ENCODE measurements at regions not wholly inside any gene's neighbourhood (a gene's known extent, or its start where the extent isn't known, plus 50 kb on each side); places are given as distances from the start of the nearest gene placed in this dataset.

- Histone ChIP-seq H3K27me3 (ENCODE audit: control insufficient read depth in 5 of 5, insufficient read depth in 4 of 5, low read length in 5 of 5) (no peaks in the 10 kb centered on the region), H3K4me1 (ENCODE audit: control insufficient read depth in 5 of 5, insufficient read depth in 5 of 5, low read length in 5 of 5) (no peaks in the 10 kb centered on the region), H3K36me3 (ENCODE audit: control insufficient read depth in 5 of 5, insufficient read depth in 5 of 5, low read length in 5 of 5) (no peaks in the 10 kb centered on the region), H3K27ac (ENCODE audit: low read depth, low read length) (no peak overlapping the region), H3K9me3 (ENCODE audit: control insufficient read depth in 5 of 5, low read length in 5 of 5) (no peaks in the 10 kb centered on the region), H3K4me3 (ENCODE audit: low read depth in 1 of 5, low read length in 5 of 5) (no peak overlapping the region), H3K9ac (ENCODE audit: low read length in 5 of 5) (no peak overlapping the region)
These were observed 313.6 kb downstream of the HHIPL2 start for GRCh38 chr1:222234351-222234750.

DNA sequence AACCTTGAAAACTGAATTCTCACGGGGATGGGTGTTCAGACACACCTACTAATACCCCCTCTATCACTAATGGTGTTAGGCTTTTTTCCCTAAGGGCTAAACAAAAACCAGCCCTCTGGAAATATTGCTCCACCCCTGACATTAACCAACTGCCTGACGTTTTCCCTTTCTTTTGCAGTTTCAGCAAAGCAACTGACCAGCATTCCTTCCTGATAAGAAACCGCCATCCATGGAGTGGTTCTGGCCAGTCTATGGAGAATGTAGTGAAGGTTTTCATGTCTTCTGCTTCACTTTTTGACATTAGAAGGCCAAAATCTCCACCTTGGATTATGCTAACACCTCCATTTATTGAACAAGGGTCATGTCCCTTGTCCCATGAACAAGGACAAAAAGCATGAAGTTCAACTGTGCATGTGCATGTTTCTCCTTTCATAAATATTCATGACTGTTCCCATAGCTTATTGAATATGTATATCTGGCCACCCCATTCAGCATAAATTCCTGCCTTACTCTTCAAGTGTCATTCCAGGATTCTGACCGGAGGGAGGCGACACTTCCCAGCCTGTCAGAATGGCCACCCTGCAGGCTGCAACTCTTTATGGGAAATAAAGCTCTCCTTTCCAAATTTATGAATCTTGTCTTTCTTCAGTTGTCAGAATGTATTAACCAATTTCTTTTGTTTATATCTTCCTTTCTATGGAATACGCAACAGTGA, 314.3 kb downstream of the HHIPL2 start:
- H3K9me3 ChIP-seq (ENCODE audit: control insufficient read depth in 5 of 5, low read length in 5 of 5): no peaks in the 10 kb centered on the region
- no peaks in the 10 kb centered on the region for H3K27me3 ChIP-seq (ENCODE audit: control insufficient read depth in 5 of 5, insufficient read depth in 4 of 5, low read length in 5 of 5)
- no peak overlapping the region for H3K9ac ChIP-seq (ENCODE audit: low read length in 5 of 5)
- no peak overlapping the region for H3K27ac ChIP-seq (ENCODE audit: low read depth, low read length)
- H3K4me1 ChIP-seq (ENCODE audit: control insufficient read depth in 5 of 5, insufficient read depth in 5 of 5, low read length in 5 of 5): no peaks in the 10 kb centered on the region
- H3K36me3 ChIP-seq (ENCODE audit: control insufficient read depth in 5 of 5, insufficient read depth in 5 of 5, low read length in 5 of 5): no peaks in the 10 kb centered on the region
- H3K4me3 ChIP-seq (ENCODE audit: low read depth in 1 of 5, low read length in 5 of 5): no peak overlapping the region

DNA sequence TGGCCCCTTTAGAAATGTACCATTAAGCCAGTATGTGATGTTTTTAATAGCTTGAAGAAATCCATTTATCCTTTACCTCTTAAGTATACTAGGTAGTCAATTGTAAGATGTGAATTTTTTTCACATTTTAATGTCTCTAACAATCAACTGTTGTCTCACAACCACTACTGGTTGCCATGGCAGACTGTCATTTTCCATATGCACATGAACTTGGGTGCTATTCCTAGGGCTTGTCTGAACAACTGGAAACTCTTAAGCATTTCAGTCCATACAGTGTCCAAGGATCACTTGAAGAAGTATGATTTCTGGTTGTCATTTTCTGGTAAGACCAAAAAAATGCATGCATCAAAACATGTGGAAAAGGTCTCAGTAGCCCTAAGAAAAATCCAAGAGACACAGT, 315.1 kb downstream of the HHIPL2 start:
- H3K36me3 ChIP-seq (ENCODE audit: control insufficient read depth in 5 of 5, insufficient read depth in 5 of 5, low read length in 5 of 5): no peaks in the 10 kb centered on the region
- H3K9ac ChIP-seq (ENCODE audit: low read length in 5 of 5): no peak overlapping the region
- H3K9me3 ChIP-seq (ENCODE audit: control insufficient read depth in 5 of 5, low read length in 5 of 5): no peaks in the 10 kb centered on the region
- no peak overlapping the region for H3K27ac ChIP-seq (ENCODE audit: low read depth, low read length)
- H3K4me1 ChIP-seq (ENCODE audit: control insufficient read depth in 5 of 5, insufficient read depth in 5 of 5, low read length in 5 of 5): no peaks in the 10 kb centered on the region
- no peak overlapping the region for H3K4me3 ChIP-seq (ENCODE audit: low read depth in 1 of 5, low read length in 5 of 5)
- H3K27me3 ChIP-seq (ENCODE audit: control insufficient read depth in 5 of 5, insufficient read depth in 4 of 5, low read length in 5 of 5): no peaks in the 10 kb centered on the region

- Histone ChIP-seq H3K36me3 (ENCODE audit: control insufficient read depth in 5 of 5, insufficient read depth in 5 of 5, low read length in 5 of 5) (no peaks in the 10 kb centered on the region), H3K27ac (ENCODE audit: low read depth, low read length) (no peak overlapping the region), H3K4me1 (ENCODE audit: control insufficient read depth in 5 of 5, insufficient read depth in 5 of 5, low read length in 5 of 5) (peaks cover 0 to 3% (median 0%) of the 10 kb centered on the region in 5 donors), H3K9ac (ENCODE audit: low read length in 5 of 5) (no peak overlapping the region), H3K9me3 (ENCODE audit: control insufficient read depth in 5 of 5, low read length in 5 of 5) (peaks cover 0 to 2% (median 0%) of the 10 kb centered on the region in 5 donors), H3K27me3 (ENCODE audit: control insufficient read depth in 5 of 5, insufficient read depth in 4 of 5, low read length in 5 of 5) (no peaks in the 10 kb centered on the region), H3K4me3 (ENCODE audit: low read depth in 1 of 5, low read length in 5 of 5) (no peak overlapping the region)
These were observed 318.1 kb downstream of the HHIPL2 start for GRCh38 chr1:222229672-222230312.

DNA sequence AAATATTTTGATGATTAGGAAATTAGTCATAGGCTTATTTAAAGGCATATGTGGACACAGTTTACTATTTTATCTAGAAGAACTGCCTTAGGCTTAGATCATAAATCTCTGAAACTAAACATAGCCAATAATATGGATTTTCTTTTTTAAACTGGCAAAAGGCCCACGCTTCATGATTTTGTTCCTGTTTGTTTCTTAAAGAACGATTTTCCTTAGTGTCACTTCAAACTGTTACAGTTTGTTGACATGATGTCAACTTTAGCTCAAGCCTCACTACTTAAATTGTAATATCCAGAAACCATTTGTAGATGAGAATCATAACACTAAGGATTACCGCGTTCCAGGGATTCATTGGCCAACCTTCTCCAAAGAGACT, 322.6 kb downstream of the HHIPL2 start:
- Histone ChIP-seq H3K4me1 (ENCODE audit: control insufficient read depth in 5 of 5, insufficient read depth in 5 of 5, low read length in 5 of 5) (peaks cover 0 to 3% (median 0%) of the 10 kb centered on the region in 5 donors), H3K36me3 (ENCODE audit: control insufficient read depth in 5 of 5, insufficient read depth in 5 of 5, low read length in 5 of 5) (no peaks in the 10 kb centered on the region), H3K4me3 (ENCODE audit: low read depth in 1 of 5, low read length in 5 of 5) (no peak overlapping the region), H3K27me3 (ENCODE audit: control insufficient read depth in 5 of 5, insufficient read depth in 4 of 5, low read length in 5 of 5) (no peaks in the 10 kb centered on the region), H3K9me3 (ENCODE audit: control insufficient read depth in 5 of 5, low read length in 5 of 5) (peaks cover 0 to 2% (median 0%) of the 10 kb centered on the region in 5 donors), H3K27ac (ENCODE audit: low read depth, low read length) (no peak overlapping the region), H3K9ac (ENCODE audit: low read length in 5 of 5) (no peak overlapping the region)

DNA sequence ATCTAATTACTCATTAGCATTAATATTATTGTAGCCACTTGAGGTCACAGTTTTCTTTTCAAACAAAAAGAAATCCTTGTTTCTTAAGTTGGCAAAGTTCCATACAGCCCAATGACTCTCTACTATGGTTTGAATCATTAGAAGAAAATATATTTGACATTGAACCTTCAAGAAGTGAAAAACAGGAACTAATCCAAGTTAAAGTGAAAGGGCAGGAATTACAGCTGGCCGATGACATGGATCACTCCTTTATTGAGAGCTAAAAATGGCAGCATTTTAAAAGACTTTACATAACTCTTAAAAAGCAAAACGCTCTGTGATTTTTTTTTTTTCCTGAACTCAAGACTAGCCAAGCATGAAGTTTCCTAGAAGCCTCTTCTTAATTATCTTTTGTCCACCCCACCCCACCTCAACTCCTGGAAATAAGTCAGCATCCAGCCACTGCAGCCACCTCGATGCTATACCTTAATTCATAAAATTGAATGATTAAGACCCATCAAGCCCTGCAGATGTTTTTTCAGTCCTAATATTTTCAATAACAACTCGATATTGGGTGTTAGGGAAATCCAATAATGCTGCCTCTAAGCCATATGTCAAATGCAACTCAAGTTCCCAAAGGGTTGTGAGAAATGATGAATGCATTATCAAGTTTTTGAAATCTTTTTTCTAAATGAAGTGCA, 323.1 kb downstream of the HHIPL2 start:
- H3K36me3 ChIP-seq (ENCODE audit: control insufficient read depth in 5 of 5, insufficient read depth in 5 of 5, low read length in 5 of 5): no peaks in the 10 kb centered on the region
- peaks cover 0 to 2% (median 0%) of the 10 kb centered on the region in 5 donors for H3K9me3 ChIP-seq (ENCODE audit: control insufficient read depth in 5 of 5, low read length in 5 of 5)
- peaks cover 0 to 3% (median 0%) of the 10 kb centered on the region in 5 donors for H3K4me1 ChIP-seq (ENCODE audit: control insufficient read depth in 5 of 5, insufficient read depth in 5 of 5, low read length in 5 of 5)
- no peak overlapping the region for H3K4me3 ChIP-seq (ENCODE audit: low read depth in 1 of 5, low read length in 5 of 5)
- H3K9ac ChIP-seq (ENCODE audit: low read length in 5 of 5): no peak overlapping the region
- H3K27ac ChIP-seq (ENCODE audit: low read depth, low read length): no peak overlapping the region
- H3K27me3 ChIP-seq (ENCODE audit: control insufficient read depth in 5 of 5, insufficient read depth in 4 of 5, low read length in 5 of 5): no peaks in the 10 kb centered on the region

DNA sequence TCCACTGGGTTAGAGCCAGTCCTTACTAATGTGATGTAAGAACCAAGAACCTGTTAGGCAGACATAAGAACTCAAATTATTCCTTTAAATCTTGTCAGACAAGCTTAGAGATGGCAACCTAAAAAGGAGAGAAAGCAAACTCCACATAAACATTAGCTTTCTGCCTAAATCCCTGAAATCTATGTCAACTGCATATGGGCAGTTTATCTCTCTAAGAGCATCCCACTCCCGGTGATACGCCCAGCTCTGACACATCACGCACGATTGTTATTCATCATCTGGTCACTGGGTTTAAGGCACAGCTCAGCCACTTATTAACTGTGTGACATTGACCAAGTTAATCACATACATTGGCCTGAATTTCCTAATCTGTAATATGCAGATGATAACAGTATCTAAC, 323.7 kb downstream of the HHIPL2 start:
- no peak overlapping the region for H3K27ac ChIP-seq (ENCODE audit: low read depth, low read length)

GRCh38 chr1:222223010-222223409, 324.9 kb downstream of the HHIPL2 start:
- Histone ChIP-seq H3K27me3 (ENCODE audit: control insufficient read depth in 5 of 5, insufficient read depth in 4 of 5, low read length in 5 of 5) (no peaks in the 10 kb centered on the region), H3K27ac (ENCODE audit: low read depth, low read length) (no peak overlapping the region), H3K9me3 (ENCODE audit: control insufficient read depth in 5 of 5, low read length in 5 of 5) (peaks cover 0 to 2% (median 0%) of the 10 kb centered on the region in 5 donors), H3K36me3 (ENCODE audit: control insufficient read depth in 5 of 5, insufficient read depth in 5 of 5, low read length in 5 of 5) (no peaks in the 10 kb centered on the region), H3K4me3 (ENCODE audit: low read depth in 1 of 5, low read length in 5 of 5) (no peak overlapping the region), H3K4me1 (ENCODE audit: control insufficient read depth in 5 of 5, insufficient read depth in 5 of 5, low read length in 5 of 5) (peaks cover 0 to 3% (median 0%) of the 10 kb centered on the region in 5 donors), H3K9ac (ENCODE audit: low read length in 5 of 5) (no peak overlapping the region)

More for the DNA sequence above, 323.7 kb downstream of the HHIPL2 start:
- peaks cover 0 to 2% (median 0%) of the 10 kb centered on the region in 5 donors for H3K9me3 ChIP-seq (ENCODE audit: control insufficient read depth in 5 of 5, low read length in 5 of 5)
- H3K9ac ChIP-seq (ENCODE audit: low read length in 5 of 5): no peak overlapping the region
- H3K27me3 ChIP-seq (ENCODE audit: control insufficient read depth in 5 of 5, insufficient read depth in 4 of 5, low read length in 5 of 5): no peaks in the 10 kb centered on the region
- peaks cover 0 to 3% (median 0%) of the 10 kb centered on the region in 5 donors for H3K4me1 ChIP-seq (ENCODE audit: control insufficient read depth in 5 of 5, insufficient read depth in 5 of 5, low read length in 5 of 5)
- H3K36me3 ChIP-seq (ENCODE audit: control insufficient read depth in 5 of 5, insufficient read depth in 5 of 5, low read length in 5 of 5): no peaks in the 10 kb centered on the region
- no peak overlapping the region for H3K4me3 ChIP-seq (ENCODE audit: low read depth in 1 of 5, low read length in 5 of 5)

- no peak overlapping the region for H3K9ac ChIP-seq (ENCODE audit: low read length in 5 of 5)
- H3K4me1 ChIP-seq (ENCODE audit: control insufficient read depth in 5 of 5, insufficient read depth in 5 of 5, low read length in 5 of 5): no peaks in the 10 kb centered on the region
- no peaks in the 10 kb centered on the region for H3K36me3 ChIP-seq (ENCODE audit: control insufficient read depth in 5 of 5, insufficient read depth in 5 of 5, low read length in 5 of 5)
- H3K4me3 ChIP-seq (ENCODE audit: low read depth in 1 of 5, low read length in 5 of 5): no peak overlapping the region
- H3K9me3 ChIP-seq (ENCODE audit: control insufficient read depth in 5 of 5, low read length in 5 of 5): no peaks in the 10 kb centered on the region
- H3K27me3 ChIP-seq (ENCODE audit: control insufficient read depth in 5 of 5, insufficient read depth in 4 of 5, low read length in 5 of 5): no peaks in the 10 kb centered on the region
- H3K27ac ChIP-seq (ENCODE audit: low read depth, low read length): no peak overlapping the region
These were observed 331.6 kb downstream of the HHIPL2 start for GRCh38 chr1:222216255-222216754.

- H3K36me3 ChIP-seq (ENCODE audit: control insufficient read depth in 5 of 5, insufficient read depth in 5 of 5, low read length in 5 of 5): no peaks in the 10 kb centered on the region
- H3K27me3 ChIP-seq (ENCODE audit: control insufficient read depth in 5 of 5, insufficient read depth in 4 of 5, low read length in 5 of 5): no peaks in the 10 kb centered on the region
- no peak overlapping the region for H3K4me3 ChIP-seq (ENCODE audit: low read depth in 1 of 5, low read length in 5 of 5)
- H3K4me1 ChIP-seq (ENCODE audit: control insufficient read depth in 5 of 5, insufficient read depth in 5 of 5, low read length in 5 of 5): no peaks in the 10 kb centered on the region
- H3K9ac ChIP-seq (ENCODE audit: low read length in 5 of 5): no peak overlapping the region
- no peaks in the 10 kb centered on the region for H3K9me3 ChIP-seq (ENCODE audit: control insufficient read depth in 5 of 5, low read length in 5 of 5)
- no peak overlapping the region for H3K27ac ChIP-seq (ENCODE audit: low read depth, low read length)
These were observed 337.1 kb downstream of the HHIPL2 start for GRCh38 chr1:222210776-222211175.
